Heart right ventricle (tissue), 16 donors: ENCODE measurements at regions not wholly inside any gene's neighbourhood (a gene's known extent, or its start where the extent isn't known, plus 50 kb on each side); places are given as distances from the start of the nearest gene placed in this dataset.

ENCODE experiments used
- ATAC-seq, 8 donors: fragments of 200-7000 bp; cut with Tn5 transposase; one replicate each; pipeline ENCODE4 v1.9.1; 2020; ENCODE audit warnings: mild to moderate bottlenecking in 8 of 8, moderate library complexity in 8 of 8, moderate number of reproducible peaks in 1 of 8
- DNase-seq, 2 donors: peaks; one replicate each; pipeline ENCODE4 v3.0.0-alpha.2; 2020
- H3K27ac ChIP-seq, 10 donors: fragments of 200-600 bp; sonication (generic) in 2 of 10; one replicate each; pipeline versions ENCODE4 v1.5.0 to v1.8.0; 2020 to 2022; ENCODE audit warnings: mild to moderate bottlenecking in 3 of 10
- H3K27me3 ChIP-seq, 7 donors: fragments of 200-600 bp; one replicate each; pipeline ENCODE4 v1.8.0; 2021 to 2022; ENCODE audit warnings: mild to moderate bottlenecking in 2 of 7
- H3K36me3 ChIP-seq, 9 donors: fragments of 200-600 bp; sonication (generic) in 1 of 9; one replicate each; pipeline versions ENCODE4 v1.5.0 to v1.8.0; 2020 to 2022; ENCODE audit warnings: mild to moderate bottlenecking in 2 of 9
- H3K4me1 ChIP-seq, 9 donors: fragments of 200-600 bp; sonication (generic) in 1 of 9; one replicate each; pipeline versions ENCODE4 v1.5.0 to v1.8.0; 2020 to 2022; ENCODE audit warnings: mild to moderate bottlenecking in 4 of 9
- H3K4me3 ChIP-seq, 10 donors: fragments of 200-600 bp; sonication (generic) in 2 of 10; one replicate each; pipeline versions ENCODE4 v1.5.0 to v1.8.0; 2020 to 2022; ENCODE audit warnings: mild to moderate bottlenecking in 7 of 10, moderate library complexity in 2 of 10
- H3K9me3 ChIP-seq, 11 donors: fragments of 200-600 bp in 10 of 11; sonication (generic) in 2 of 11; one replicate each; pipeline versions ENCODE4 v1.5.0 to v1.8.0; 2013 to 2022; ENCODE audit warnings: mild to moderate bottlenecking in 2 of 11, control low read depth in 1 of 11, moderate library complexity in 1 of 11
- WGBS, 2 donors: extraction: QIAGEN DNeasy Blood & Tissue Kit; methylation state at CpG; one replicate each; pipeline ENCODE4 v1.1.7; 2013; ENCODE audit warnings: inconsistent platforms in 1 of 2; 5-methylcytosine and 5-hydroxymethylcytosine counted together
- intact Hi-C, 10 donors: fragments of 100-400 bp; cut with DNase I; formaldehyde crosslinking; loops; one replicate each; pipeline versions ENCODE4 v1.11.1 to v1.14.2; 2022
- TF ChIP-seq, protein P1 (sequence below), 9 donors: fragments of 200-600 bp; sonication (generic) in 2 of 9; IDR thresholded peaks; one replicate each; pipeline versions ENCODE4 v1.5.0 to v1.8.0; 2021 to 2022; ENCODE audit warnings: antibody characterized with exemption in 9 of 9, mild to moderate bottlenecking in 5 of 9, moderate library complexity in 1 of 9
- donor health status: Arrhythmogenic right ventricular cardiomyopathy.
- donor health status: ischemic (EF 13 %, LVEDD 7.1; RV severe dilation, severe dysfunction).
- donor health status: healthy with polysubstance abuse.
- donor health status: DM: no; HTN: yes; CAD: no.
- donor health status: DM: no; HTN: no; CAD: no.
- donor health status: ischemic (EF 25% LVEDD 6.9; RV normal size, moderate dysfunction).
- donor health status: ischemic (EF 25% LVEDD 5.7; RV mildly dilated, moderate dysfunction).
- donor health status: healthy.
- donor health status: DM: yes; HTN: yes; CAD: no.
- donor health status: Ischemic cardiomyopathy.
- donor health status: ischemic (EF 35%, LVEDD 5.7; RV mildly dilated, moderate dysfunction).
- donor health status: nonischemic (EF 11% LVEDD 7.7; RV severe dilation, severe dysfunction).
- donor health status: DM: yes; HTN: yes; CAD: no.
- donor health status: PGD.
- donor health status: ischemic (EF 29% LVEDD 5.4; RV normal size, mild dysfunction).
- donor health status: nonischemic (EF 23%, LVEDD 6.1; RV moderate dilation, normal function).

DNA sequence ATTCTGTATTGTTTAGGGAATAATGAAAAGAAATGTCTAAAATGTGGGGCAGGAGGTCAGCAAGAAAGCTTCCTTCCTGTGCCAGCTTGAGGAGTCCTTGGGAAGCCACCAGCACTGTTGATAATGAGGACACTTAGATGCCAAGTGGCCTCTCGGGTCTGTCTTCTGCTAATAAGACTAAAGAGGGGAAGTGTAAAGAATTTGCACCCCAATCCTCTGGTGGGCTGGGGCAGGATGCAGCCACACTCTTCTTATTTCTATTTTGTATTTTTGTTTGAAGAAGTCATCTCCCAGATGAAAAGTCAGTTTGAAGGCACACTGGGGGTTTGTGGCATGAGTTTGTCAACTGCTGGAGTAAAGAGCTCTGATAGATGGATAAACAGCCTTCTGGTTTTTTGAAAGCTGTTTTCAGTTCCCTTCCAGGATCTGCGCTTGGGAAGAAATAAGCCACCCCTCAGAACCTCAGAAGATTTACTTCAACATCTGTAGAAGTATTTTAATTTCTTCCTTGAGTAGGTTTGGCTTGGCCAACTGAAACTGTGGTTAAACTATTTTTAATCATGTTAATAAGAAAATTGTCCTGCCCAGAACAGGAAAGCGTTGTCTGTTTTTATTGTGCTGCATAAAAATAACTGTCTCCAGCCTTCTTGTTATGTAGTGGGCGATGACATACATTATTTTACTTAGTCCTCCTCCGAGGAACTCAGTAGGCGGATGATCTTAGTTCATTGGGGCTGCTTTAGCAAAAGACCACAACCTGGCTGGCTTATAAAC is 128.8 kb upstream of the GPR26 start:
- H3K4me1 ChIP-seq = no peaks in the 10 kb centered on the region
- no peak for ATAC-seq
- WGBS, 2 donors = 65 to 74% methylated on average over 6 of the region's 6 CpGs
- TF ChIP-seq, protein P1, sequence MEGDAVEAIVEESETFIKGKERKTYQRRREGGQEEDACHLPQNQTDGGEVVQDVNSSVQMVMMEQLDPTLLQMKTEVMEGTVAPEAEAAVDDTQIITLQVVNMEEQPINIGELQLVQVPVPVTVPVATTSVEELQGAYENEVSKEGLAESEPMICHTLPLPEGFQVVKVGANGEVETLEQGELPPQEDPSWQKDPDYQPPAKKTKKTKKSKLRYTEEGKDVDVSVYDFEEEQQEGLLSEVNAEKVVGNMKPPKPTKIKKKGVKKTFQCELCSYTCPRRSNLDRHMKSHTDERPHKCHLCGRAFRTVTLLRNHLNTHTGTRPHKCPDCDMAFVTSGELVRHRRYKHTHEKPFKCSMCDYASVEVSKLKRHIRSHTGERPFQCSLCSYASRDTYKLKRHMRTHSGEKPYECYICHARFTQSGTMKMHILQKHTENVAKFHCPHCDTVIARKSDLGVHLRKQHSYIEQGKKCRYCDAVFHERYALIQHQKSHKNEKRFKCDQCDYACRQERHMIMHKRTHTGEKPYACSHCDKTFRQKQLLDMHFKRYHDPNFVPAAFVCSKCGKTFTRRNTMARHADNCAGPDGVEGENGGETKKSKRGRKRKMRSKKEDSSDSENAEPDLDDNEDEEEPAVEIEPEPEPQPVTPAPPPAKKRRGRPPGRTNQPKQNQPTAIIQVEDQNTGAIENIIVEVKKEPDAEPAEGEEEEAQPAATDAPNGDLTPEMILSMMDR (IDR thresholded peaks at IDR 0.05) = no peak
- H3K27me3 ChIP-seq = peaks cover 0 to 33% (median 5%) of the 10 kb centered on the region in 7 donors
- no peak for DNase-seq
- no peaks in the 10 kb centered on the region for H3K36me3 ChIP-seq
- no peak overlapping the region for H3K4me3 ChIP-seq
- intact Hi-C loops = no loop called here
- no peak overlapping the region for H3K27ac ChIP-seq
- peaks cover 0 to 3% (median 0%) of the 10 kb centered on the region in 11 donors for H3K9me3 ChIP-seq

DNA sequence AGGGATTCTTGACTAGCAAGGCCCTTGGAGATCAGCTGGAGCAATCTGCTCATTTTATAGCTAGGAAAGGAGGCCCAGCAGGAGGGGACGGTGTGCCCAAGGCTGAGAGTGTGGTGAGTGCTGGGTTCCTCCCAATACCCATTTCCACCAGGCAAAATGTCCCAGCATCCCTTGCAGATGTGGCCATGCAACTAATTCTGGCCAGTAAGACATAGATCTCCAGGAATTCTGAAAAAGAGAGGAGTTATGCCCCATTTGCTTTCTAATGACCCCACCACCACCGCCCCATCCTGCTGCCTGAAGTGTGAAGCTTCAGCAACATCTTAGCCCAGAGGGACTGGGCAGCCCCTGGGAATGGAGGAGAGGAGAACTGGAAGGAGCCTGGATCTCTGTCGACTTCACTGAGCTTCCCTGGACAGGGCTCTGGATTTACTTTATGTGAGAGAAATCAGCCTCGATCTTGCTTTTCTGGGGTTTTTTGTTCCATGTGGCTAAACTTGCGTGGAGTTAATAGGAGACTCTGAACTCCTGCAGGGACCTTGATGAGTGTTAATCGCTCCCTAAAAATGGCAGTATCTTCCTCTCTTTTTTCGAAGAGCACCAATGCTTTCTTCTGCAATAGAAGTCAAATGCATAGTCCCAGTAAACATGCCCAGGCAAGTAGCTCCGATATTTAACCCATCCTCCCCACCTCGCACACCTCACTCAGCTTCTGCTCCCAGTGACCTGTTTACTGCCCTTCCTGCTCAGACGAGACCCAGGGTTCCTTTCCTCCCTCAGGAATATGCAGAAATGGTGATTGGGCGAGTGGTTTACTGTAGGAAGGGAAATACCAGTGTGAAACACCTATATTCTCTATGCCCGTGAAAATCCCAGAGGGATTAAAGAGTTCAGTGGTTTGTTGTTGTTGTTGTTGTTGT is 127.5 kb upstream of the GPR26 start:
- ATAC-seq (no peak), DNase-seq (no peak)
- Histone ChIP-seq H3K4me3 (no peak overlapping the region), H3K36me3 (no peaks in the 10 kb centered on the region), H3K9me3 (peaks cover 0 to 4% (median 0%) of the 10 kb centered on the region in 11 donors), H3K4me1 (no peaks in the 10 kb centered on the region), H3K27ac (no peak overlapping the region), H3K27me3 (peaks cover 0 to 33% (median 5%) of the 10 kb centered on the region in 7 donors)
- TF ChIP-seq, protein P1 (IDR thresholded peaks at IDR 0.05) = no peak
- intact Hi-C loops = no loop called here
- 56 to 57% methylated on average over 12 of the region's 12 CpGs for WGBS, 2 donors

DNA sequence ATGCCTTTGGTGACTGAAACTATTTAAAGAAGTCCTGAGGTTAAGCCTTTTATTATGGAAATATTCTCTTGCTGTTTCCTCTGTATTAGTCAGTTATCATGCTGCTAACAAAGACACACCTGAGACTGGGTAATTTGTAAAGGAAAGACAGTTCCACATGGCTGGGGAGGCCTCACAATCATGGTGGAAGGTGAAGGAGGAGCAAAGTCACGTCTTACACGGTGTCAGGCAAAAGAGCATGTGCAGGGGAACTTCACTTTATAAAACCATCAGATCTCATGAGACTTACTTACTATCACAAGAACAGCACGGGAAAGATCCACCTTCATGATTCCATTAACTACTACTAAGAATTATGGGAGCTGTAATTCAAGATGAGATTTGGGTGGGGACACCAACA is 121.2 kb upstream of the GPR26 start:
- intact Hi-C loops = no loop called here
- H3K27ac ChIP-seq = no peak overlapping the region
- ATAC-seq = no peak
- H3K4me1 ChIP-seq = no peaks in the 10 kb centered on the region
- H3K36me3 ChIP-seq = no peaks in the 10 kb centered on the region
- no peak for DNase-seq
- H3K4me3 ChIP-seq = no peak overlapping the region
- peaks cover 0 to 27% (median 12%) of the 10 kb centered on the region in 7 donors for H3K27me3 ChIP-seq
- WGBS, 2 donors = 66 to 77% methylated on average over 3 of the region's 3 CpGs
- TF ChIP-seq, protein P1 (IDR thresholded peaks at IDR 0.05) = no peak
- peaks cover 0 to 14% (median 0%) of the 10 kb centered on the region in 11 donors for H3K9me3 ChIP-seq

DNA sequence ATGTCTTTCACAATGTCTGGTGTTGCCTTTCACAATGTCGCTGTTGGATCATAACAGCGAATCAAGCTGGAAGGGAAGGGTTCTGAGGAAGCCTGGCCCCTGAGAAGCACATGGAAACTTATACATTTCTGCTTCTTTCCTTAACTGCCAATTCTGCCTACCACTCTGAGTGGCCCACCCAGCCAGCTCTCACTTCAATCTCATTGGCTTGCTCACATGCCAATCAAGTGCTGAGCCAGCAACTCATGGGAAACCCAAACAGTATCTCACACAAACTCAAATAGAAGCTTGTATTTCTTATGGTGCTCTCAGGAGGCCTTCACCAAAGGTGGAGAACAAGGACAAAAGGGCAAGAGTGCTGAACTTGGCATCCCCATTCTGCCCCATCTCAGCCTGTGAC is 117.4 kb upstream of the GPR26 start:
- no peak for ATAC-seq
- DNase-seq = no peak
- peaks cover 0 to 40% (median 27%) of the 10 kb centered on the region in 7 donors for H3K27me3 ChIP-seq
- WGBS, 2 donors = 77 to 96% methylated on average over 1 to 2 of the region's 2 CpGs
- no peaks in the 10 kb centered on the region for H3K36me3 ChIP-seq
- TF ChIP-seq, protein P1 (IDR thresholded peaks at IDR 0.05) = no peak
- H3K4me3 ChIP-seq = no peak overlapping the region
- peaks cover 0 to 12% (median 0%) of the 10 kb centered on the region in 11 donors for H3K9me3 ChIP-seq
- H3K4me1 ChIP-seq = no peaks in the 10 kb centered on the region
- intact Hi-C loops = no loop called here
- H3K27ac ChIP-seq = no peak overlapping the region
